K562 (cell line): ENCODE measurements at regions not wholly inside any gene's neighbourhood (a gene's known extent, or its start where the extent isn't known, plus 50 kb on each side); places are given as distances from the start of the nearest gene placed in this dataset.

Experiments
- CHD7 ChIP-seq: fragments of 200-600 bp; sonication (generic); IDR thresholded peaks from one replicate; pipeline ENCODE4 v1.6.1; 2012; ENCODE audit warnings: mild to moderate bottlenecking, low read depth, low read length, inconsistent platforms
- NR2F6 ChIP-seq: fragments of 450-650 bp; formaldehyde crosslinking; IDR thresholded peaks from 2 replicates; pipeline ENCODE4 v1.4.0; 2020; ENCODE audit warnings: mild to moderate bottlenecking
- PHF21A ChIP-seq: fragments of 450-650 bp; IDR thresholded peaks from 2 replicates; pipeline ENCODE4 v1.6.1; 2017; ENCODE audit warnings: low read depth, borderline replicate concordance
- ZNF280B ChIP-seq: fragments of 250-450 bp; sonication (Bioruptor Pico); IDR thresholded peaks from 2 replicates; pipeline ENCODE4 v1.5.1; 2021; ENCODE audit warnings: mild to moderate bottlenecking

- no peak for TF ChIP-seq CHD7
- TF ChIP-seq ZNF280B (CRISPR knock-in tag) = no peak
- no peak for TF ChIP-seq PHF21A
- no peak for TF ChIP-seq NR2F6 (CRISPR knock-in tag)
Measured at GRCh38 chr19:28281676-28282075, 931.3 kb downstream of the UQCRFS1 start (continued).
